ENCODE measurements at regions not wholly inside any gene's neighbourhood (a gene's known extent, or its start where the extent isn't known, plus 50 kb on each side); places are given as distances from the start of the nearest gene placed in this dataset.
A peak's percentile ranks its signal among the peaks of the same experiment; 100 is the strongest.
"Not testable (repeated sequence)": the region's sequence is repeated elsewhere in the genome, so short reads cannot be mapped to it uniquely, and the experiment has no call there.

GRCh38 chr21:35529171-35529863, 480.2 kb upstream of the RUNX1 start:
- DNase-seq (ENCODE audit: low read depth) = peak; percentile 72

GRCh38 chr21:35528116-35529042, 479.3 kb upstream of the RUNX1 start:
- DNase-seq (ENCODE audit: low read depth) = peak; percentile 39

- no peak for DNase-seq (ENCODE audit: low read depth)
These were observed 478.3 kb upstream of the RUNX1 start for GRCh38 chr21:35527358-35527757.

- peak; percentile 73 for DNase-seq (ENCODE audit: low read depth)
These were observed 476.3 kb upstream of the RUNX1 start for GRCh38 chr21:35525443-35525842.

GRCh38 chr21:35521852-35522505, 472.9 kb upstream of the RUNX1 start:
- DNase-seq (ENCODE audit: low read depth) = no peak

- DNase-seq (ENCODE audit: low read depth) = no peak
These were observed 472.2 kb upstream of the RUNX1 start for GRCh38 chr21:35521293-35521692.

- no peak for DNase-seq (ENCODE audit: low read depth)
These were observed 471.8 kb upstream of the RUNX1 start for GRCh38 chr21:35520856-35521255.

- DNase-seq (ENCODE audit: low read depth) = no peak
These were observed 471.2 kb upstream of the RUNX1 start for GRCh38 chr21:35520302-35520701.

- no peak for DNase-seq (ENCODE audit: low read depth)
These were observed 468.8 kb upstream of the RUNX1 start for GRCh38 chr21:35517865-35518264.

GRCh38 chr21:35516292-35516691, 467.2 kb upstream of the RUNX1 start:
- DNase-seq (ENCODE audit: low read depth) = not testable (repeated sequence)

- DNase-seq (ENCODE audit: low read depth) = peak; percentile 38
These were observed 463.2 kb upstream of the RUNX1 start for GRCh38 chr21:35512346-35512745.

- peak; percentile 90 for DNase-seq (ENCODE audit: low read depth)
These were observed 462.6 kb upstream of the RUNX1 start for GRCh38 chr21:35511696-35512162.

- DNase-seq (ENCODE audit: low read depth) = peak; percentile 75
These were observed 462.0 kb upstream of the RUNX1 start for GRCh38 chr21:35510957-35511695.

- no peak for DNase-seq (ENCODE audit: low read depth)
These were observed 461.2 kb upstream of the RUNX1 start for GRCh38 chr21:35510294-35510693.

GRCh38 chr21:35509001-35509704, 460.1 kb upstream of the RUNX1 start:
- no peak for DNase-seq (ENCODE audit: low read depth)

- peak; percentile 95 for DNase-seq (ENCODE audit: low read depth)
These were observed 459.2 kb upstream of the RUNX1 start for GRCh38 chr21:35508139-35508888.

GRCh38 chr21:35507181-35507759, 458.2 kb upstream of the RUNX1 start:
- no peak for DNase-seq (ENCODE audit: low read depth)

- no peak for DNase-seq (ENCODE audit: low read depth)
These were observed 457.7 kb upstream of the RUNX1 start for GRCh38 chr21:35506771-35507170.

GRCh38 chr21:35506352-35506751, 457.2 kb upstream of the RUNX1 start:
- DNase-seq (ENCODE audit: low read depth) = no peak

GRCh38 chr21:35504951-35505466, 455.9 kb upstream of the RUNX1 start:
- no peak for DNase-seq (ENCODE audit: low read depth)

Data from M059J (cell line).